ENCODE measurements at regions not wholly inside any gene's neighbourhood (a gene's known extent, or its start where the extent isn't known, plus 50 kb on each side); places are given as distances from the start of the nearest gene placed in this dataset.

GRCh38 chr2:81181845-81182244 lies 877.3 kb upstream of the LRRTM1 start:
- CTCF ChIA-PET = no interaction called here
- TF ChIP-seq CTCF (conservative IDR thresholded peaks at IDR 0.05; ENCODE audit: low read depth, low read length) = no peak
- TF ChIP-seq EZH2 (IDR thresholded peaks at IDR 0.05; ENCODE audit: borderline replicate concordance, low read depth, low read length, poor library complexity, severe bottlenecking) = no peak
- Histone ChIP-seq H3K4me3 (ENCODE audit: low read depth, low read length, poor library complexity, severe bottlenecking) (no peak overlapping the region), H3K27me3 (replicated peaks; ENCODE audit: insufficient read depth, low read depth, low read length, poor library complexity) (no peaks in the 10 kb centered on the region), H3K27ac (ENCODE audit: low read depth, low read length, poor library complexity, severe bottlenecking) (no peak overlapping the region), H3K4me1 (ENCODE audit: insufficient read depth, low read length, poor library complexity, severe bottlenecking) (no peaks in the 10 kb centered on the region), H3K9me3 (ENCODE audit: low read depth, low read length, poor library complexity, severe bottlenecking) (peaks cover 25% of the 10 kb centered on the region), H3K36me3 (ENCODE audit: insufficient read depth, low read length, poor library complexity, severe bottlenecking) (no peaks in the 10 kb centered on the region)
- POLR2A ChIA-PET (ENCODE audit: low non-redundant PET) = no interaction called here
- no peak for DNase-seq (ENCODE audit: low spot score)
- intact Hi-C loops (cut with micrococcal nuclease; ENCODE audit: unreplicated experiment) = no loop called here
- no TSS peak for BruUV-seq (replicated peaks)

GRCh38 chr2:81171447-81171846 lies 866.9 kb upstream of the LRRTM1 start:
- no peaks in the 10 kb centered on the region for H3K36me3 ChIP-seq (ENCODE audit: insufficient read depth, low read length, poor library complexity, severe bottlenecking)
- H3K4me3 ChIP-seq (ENCODE audit: low read depth, low read length, poor library complexity, severe bottlenecking) = no peak overlapping the region
- no TSS peak for BruUV-seq (replicated peaks)
- no peak for TF ChIP-seq CTCF (conservative IDR thresholded peaks at IDR 0.05; ENCODE audit: low read depth, low read length)
- no peak for TF ChIP-seq EZH2 (IDR thresholded peaks at IDR 0.05; ENCODE audit: borderline replicate concordance, low read depth, low read length, poor library complexity, severe bottlenecking)
- peaks cover 23% of the 10 kb centered on the region for H3K9me3 ChIP-seq (ENCODE audit: low read depth, low read length, poor library complexity, severe bottlenecking)
- ChIA-PET CTCF (no interaction called here), POLR2A (ENCODE audit: low non-redundant PET) (no interaction called here)
- no peak overlapping the region for H3K27ac ChIP-seq (ENCODE audit: low read depth, low read length, poor library complexity, severe bottlenecking)
- intact Hi-C loops (cut with micrococcal nuclease; ENCODE audit: unreplicated experiment) = no loop called here
- H3K27me3 ChIP-seq (replicated peaks; ENCODE audit: insufficient read depth, low read depth, low read length, poor library complexity) = no peaks in the 10 kb centered on the region
- H3K4me1 ChIP-seq (ENCODE audit: insufficient read depth, low read length, poor library complexity, severe bottlenecking) = no peaks in the 10 kb centered on the region
- DNase-seq (ENCODE audit: low spot score) = no peak

- Histone ChIP-seq H3K9me3 (ENCODE audit: low read depth, low read length, poor library complexity, severe bottlenecking) (peaks cover 12% of the 10 kb centered on the region), H3K27me3 (replicated peaks; ENCODE audit: insufficient read depth, low read depth, low read length, poor library complexity) (no peaks in the 10 kb centered on the region), H3K4me1 (ENCODE audit: insufficient read depth, low read length, poor library complexity, severe bottlenecking) (no peaks in the 10 kb centered on the region), H3K4me3 (ENCODE audit: low read depth, low read length, poor library complexity, severe bottlenecking) (no peak overlapping the region), H3K27ac (ENCODE audit: low read depth, low read length, poor library complexity, severe bottlenecking) (no peak overlapping the region), H3K36me3 (ENCODE audit: insufficient read depth, low read length, poor library complexity, severe bottlenecking) (no peaks in the 10 kb centered on the region)
- intact Hi-C loops (cut with micrococcal nuclease; ENCODE audit: unreplicated experiment) = no loop called here
- CTCF ChIA-PET = no interaction called here
- POLR2A ChIA-PET (ENCODE audit: low non-redundant PET) = no interaction called here
- no TSS peak for BruUV-seq (replicated peaks)
- TF ChIP-seq EZH2 (IDR thresholded peaks at IDR 0.05; ENCODE audit: borderline replicate concordance, low read depth, low read length, poor library complexity, severe bottlenecking) (no peak), CTCF (conservative IDR thresholded peaks at IDR 0.05; ENCODE audit: low read depth, low read length) (no peak)
- no peak for DNase-seq (ENCODE audit: low spot score)
Measured at GRCh38 chr2:81163583-81163982, 859.0 kb upstream of the LRRTM1 start.

Measured in A673 (cell line).